ENCODE measurements at regions not wholly inside any gene's neighbourhood (a gene's known extent, or its start where the extent isn't known, plus 50 kb on each side); places are given as distances from the start of the nearest gene placed in this dataset.

GRCh38 chr5:63535840-63536602 is 426.2 kb downstream of the HTR1A start:
- no peak for TF ChIP-seq CTCF (IDR thresholded peaks at IDR 0.05; ENCODE audit: low read length)
- no peak for TF ChIP-seq EZH2phosphoT487 (IDR thresholded peaks at IDR 0.05; ENCODE audit: low read length)
- no peak for TF ChIP-seq EZH2 (optimal IDR thresholded peaks at IDR 0.05; ENCODE audit: low read depth, low read length)
